WTC11 (cell line): ENCODE measurements at regions not wholly inside any gene's neighbourhood (a gene's known extent, or its start where the extent isn't known, plus 50 kb on each side); places are given as distances from the start of the nearest gene placed in this dataset.

ENCODE experiments used
- ATF6 ChIP-seq: sonication (generic); formaldehyde crosslinking; IDR thresholded peaks from 2 replicates; pipeline ENCODE4 v1.8.1; 2023; ENCODE audit warnings: mild to moderate bottlenecking, missing genetic modification reagents
- CBFB ChIP-seq: sonication (generic); formaldehyde crosslinking; IDR thresholded peaks from 2 replicates; pipeline ENCODE4 v1.8.1; 2022; ENCODE audit warnings: mild to moderate bottlenecking, low read depth, missing genetic modification reagents
- CTCF ChIP-seq: fragments of 200-600 bp; IDR thresholded peaks from 2 replicates; pipeline ENCODE4 v1.8.0; 2022; ENCODE audit warnings: antibody characterized with exemption
- FOXJ3 ChIP-seq: sonication (generic); formaldehyde crosslinking; IDR thresholded peaks from 2 replicates; pipeline ENCODE4 v1.9.0; 2021; ENCODE audit warnings: missing genetic modification reagents, mild to moderate bottlenecking, borderline replicate concordance
- HMGA2 ChIP-seq: fragments of 250-450 bp; sonication (Bioruptor Pico); IDR thresholded peaks from 2 replicates; pipeline ENCODE4 v1.4.0; 2021; ENCODE audit warnings: mild to moderate bottlenecking, moderate library complexity
- HMGXB4 ChIP-seq: sonication (generic); formaldehyde crosslinking; IDR thresholded peaks from 2 replicates; pipeline ENCODE4 v1.8.1; 2023; ENCODE audit warnings: mild to moderate bottlenecking, moderate library complexity, missing genetic modification reagents
- JAZF1 ChIP-seq: fragments of 250-450 bp; sonication (Bioruptor Pico); IDR thresholded peaks from 2 replicates; pipeline ENCODE4 v1.9.0; 2021; ENCODE audit warnings: moderate library complexity, mild to moderate bottlenecking, inconsistent platforms
- MAX ChIP-seq: sonication (generic); formaldehyde crosslinking; IDR thresholded peaks from 2 replicates; pipeline ENCODE4 v1.8.0; 2022; ENCODE audit warnings: mild to moderate bottlenecking, missing genetic modification reagents
- PREB ChIP-seq: sonication (generic); formaldehyde crosslinking; IDR thresholded peaks from 2 replicates; pipeline ENCODE4 v1.8.1; 2022; ENCODE audit warnings: mild to moderate bottlenecking, missing genetic modification reagents, moderate library complexity, borderline replicate concordance
- PRRX2 ChIP-seq: fragments of 250-450 bp; sonication (Bioruptor Pico); IDR thresholded peaks from 2 replicates; pipeline ENCODE4 v1.8.0; 2021; ENCODE audit warnings: mild to moderate bottlenecking
- RELA ChIP-seq: sonication (generic); formaldehyde crosslinking; IDR thresholded peaks from 2 replicates; pipeline ENCODE4 v1.8.1; 2022; ENCODE audit warnings: missing genetic modification reagents, mild to moderate bottlenecking, borderline replicate concordance
- SMAD4 ChIP-seq: sonication (generic); formaldehyde crosslinking; IDR thresholded peaks from 2 replicates; pipeline ENCODE4 v1.8.0; 2022; ENCODE audit warnings: mild to moderate bottlenecking, missing genetic modification reagents

- no peak for TF ChIP-seq FOXJ3 (CRISPR knock-in tag)
- no peak for TF ChIP-seq SMAD4 (CRISPR knock-in tag)
- TF ChIP-seq JAZF1, result no peak
- no peak for TF ChIP-seq HMGA2
- TF ChIP-seq CBFB (CRISPR knock-in tag), result no peak
- no peak for TF ChIP-seq CTCF
- TF ChIP-seq RELA (CRISPR knock-in tag), result no peak
- TF ChIP-seq ATF6 (CRISPR knock-in tag), result no peak
- no peak for TF ChIP-seq MAX (CRISPR knock-in tag)
- no peak for TF ChIP-seq PREB (CRISPR knock-in tag)
- TF ChIP-seq PRRX2 (CRISPR knock-in tag), result no peak
- no peak for TF ChIP-seq HMGXB4 (CRISPR knock-in tag)
Measured at GRCh38 chr3:35936571-35936970, 297.2 kb downstream of the ARPP21 start.
